ENCODE measurements at regions not wholly inside any gene's neighbourhood (a gene's known extent, or its start where the extent isn't known, plus 50 kb on each side); places are given as distances from the start of the nearest gene placed in this dataset.

DNA sequence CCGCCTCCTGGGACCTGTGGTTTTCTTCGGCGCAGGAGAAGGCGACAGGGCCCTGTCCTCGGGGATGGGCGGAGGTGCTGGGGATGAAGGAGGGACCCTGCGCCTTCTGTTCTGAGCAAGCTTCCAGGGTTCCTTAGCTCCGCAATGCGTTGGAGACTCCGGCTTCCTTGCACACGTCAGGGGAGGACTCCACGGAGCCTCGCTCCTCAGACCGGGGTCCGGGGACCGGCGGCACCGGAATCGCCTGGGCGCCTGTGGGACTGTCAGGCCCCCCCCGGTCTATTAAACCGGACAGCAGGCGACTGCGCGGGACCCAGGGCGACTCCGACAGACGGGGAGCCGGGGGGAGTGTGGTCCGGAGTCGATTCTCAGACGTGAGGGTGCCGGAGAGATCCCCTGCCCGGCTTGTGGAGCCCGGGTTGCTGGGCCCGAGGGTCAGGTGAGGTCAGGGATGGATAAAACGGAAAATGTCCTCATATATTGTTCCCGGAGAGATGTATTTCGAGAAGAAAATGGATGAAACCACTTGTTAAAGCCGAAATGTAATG is 227.4 kb downstream of the TEX29 start:
- no peak for TF ChIP-seq EZH2 (IDR thresholded peaks at IDR 0.05; ENCODE audit: low read depth)
- TF ChIP-seq, protein P1, sequence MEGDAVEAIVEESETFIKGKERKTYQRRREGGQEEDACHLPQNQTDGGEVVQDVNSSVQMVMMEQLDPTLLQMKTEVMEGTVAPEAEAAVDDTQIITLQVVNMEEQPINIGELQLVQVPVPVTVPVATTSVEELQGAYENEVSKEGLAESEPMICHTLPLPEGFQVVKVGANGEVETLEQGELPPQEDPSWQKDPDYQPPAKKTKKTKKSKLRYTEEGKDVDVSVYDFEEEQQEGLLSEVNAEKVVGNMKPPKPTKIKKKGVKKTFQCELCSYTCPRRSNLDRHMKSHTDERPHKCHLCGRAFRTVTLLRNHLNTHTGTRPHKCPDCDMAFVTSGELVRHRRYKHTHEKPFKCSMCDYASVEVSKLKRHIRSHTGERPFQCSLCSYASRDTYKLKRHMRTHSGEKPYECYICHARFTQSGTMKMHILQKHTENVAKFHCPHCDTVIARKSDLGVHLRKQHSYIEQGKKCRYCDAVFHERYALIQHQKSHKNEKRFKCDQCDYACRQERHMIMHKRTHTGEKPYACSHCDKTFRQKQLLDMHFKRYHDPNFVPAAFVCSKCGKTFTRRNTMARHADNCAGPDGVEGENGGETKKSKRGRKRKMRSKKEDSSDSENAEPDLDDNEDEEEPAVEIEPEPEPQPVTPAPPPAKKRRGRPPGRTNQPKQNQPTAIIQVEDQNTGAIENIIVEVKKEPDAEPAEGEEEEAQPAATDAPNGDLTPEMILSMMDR (conservative IDR thresholded peaks at IDR 0.05) = no peak
- no peaks in the 10 kb centered on the region for H3K4me1 ChIP-seq (replicated peaks; ENCODE audit: insufficient read depth)
- no TSS peak for BruUV-seq (replicated peaks)
- H2AFZ ChIP-seq = no peak overlapping the region
- H3K79me2 ChIP-seq (ENCODE audit: low read depth) = no peaks in the 10 kb centered on the region
- CTCF ChIA-PET = no interaction called here
- POLR2A ChIA-PET (ENCODE audit: unreplicated experiment) = no interaction called here
- no peak for DNase-seq
- no peaks in the 10 kb centered on the region for H3K36me3 ChIP-seq (ENCODE audit: low read depth)
- no peaks in the 10 kb centered on the region for H3K9me2 ChIP-seq (ENCODE audit: insufficient read depth)
- H3F3A ChIP-seq (ENCODE audit: insufficient read depth, low read depth) = no peaks in the 10 kb centered on the region
- H3K4me3 ChIP-seq = no peak overlapping the region
- no peak overlapping the region for H3K27ac ChIP-seq
- no peaks in the 10 kb centered on the region for H3K9me3 ChIP-seq (ENCODE audit: insufficient read depth, low read depth)
- intact Hi-C loops (cut with micrococcal nuclease; ENCODE audit: unreplicated experiment) = no loop called here
- H3K4me2 ChIP-seq = no peak overlapping the region
- peaks cover 66% of the 10 kb centered on the region for H3K27me3 ChIP-seq (ENCODE audit: insufficient read depth, low read depth)
- no peaks in the 10 kb centered on the region for H4K20me1 ChIP-seq (ENCODE audit: insufficient read depth)

DNA sequence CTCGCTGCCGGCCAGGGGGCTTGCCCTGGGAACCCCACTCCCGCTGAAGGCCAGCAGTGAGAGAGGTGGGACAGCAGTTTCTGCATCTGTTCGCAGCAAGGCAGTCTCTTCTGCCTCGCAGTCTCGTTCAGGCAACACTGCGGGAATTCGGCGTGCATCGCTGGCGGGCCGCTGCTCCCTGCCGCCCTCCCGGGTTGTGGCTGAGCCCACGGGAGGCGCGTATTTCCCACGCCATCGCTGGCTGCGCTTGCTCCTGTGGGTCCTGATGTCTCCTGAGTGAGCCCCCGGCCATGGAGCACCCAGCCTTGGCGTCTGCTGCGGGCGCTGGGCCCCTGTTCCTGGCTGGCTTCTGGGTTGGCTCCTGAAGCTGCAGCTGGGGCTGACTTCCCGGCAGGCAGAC is 227.9 kb downstream of the TEX29 start:
- no peaks in the 10 kb centered on the region for H3K9me2 ChIP-seq (ENCODE audit: insufficient read depth)
- H3K27me3 ChIP-seq (ENCODE audit: insufficient read depth, low read depth) = peaks cover 66% of the 10 kb centered on the region
- H4K20me1 ChIP-seq (ENCODE audit: insufficient read depth) = no peaks in the 10 kb centered on the region
- no peaks in the 10 kb centered on the region for H3K79me2 ChIP-seq (ENCODE audit: low read depth)
- no peaks in the 10 kb centered on the region for H3F3A ChIP-seq (ENCODE audit: insufficient read depth, low read depth)
- no peak overlapping the region for H3K4me3 ChIP-seq
- TF ChIP-seq EZH2 (IDR thresholded peaks at IDR 0.05; ENCODE audit: low read depth) = no peak
- TF ChIP-seq, protein P1 (conservative IDR thresholded peaks at IDR 0.05) = no peak
- no peaks in the 10 kb centered on the region for H3K9me3 ChIP-seq (ENCODE audit: insufficient read depth, low read depth)
- H2AFZ ChIP-seq = no peak overlapping the region
- ChIA-PET CTCF (no interaction called here), POLR2A (ENCODE audit: unreplicated experiment) (no interaction called here)
- no peaks in the 10 kb centered on the region for H3K36me3 ChIP-seq (ENCODE audit: low read depth)
- no peak overlapping the region for H3K4me2 ChIP-seq
- intact Hi-C loops (cut with micrococcal nuclease; ENCODE audit: unreplicated experiment) = no loop called here
- no peaks in the 10 kb centered on the region for H3K4me1 ChIP-seq (replicated peaks; ENCODE audit: insufficient read depth)
- no peak for DNase-seq
- H3K27ac ChIP-seq = no peak overlapping the region
- no TSS peak for BruUV-seq (replicated peaks)

DNA sequence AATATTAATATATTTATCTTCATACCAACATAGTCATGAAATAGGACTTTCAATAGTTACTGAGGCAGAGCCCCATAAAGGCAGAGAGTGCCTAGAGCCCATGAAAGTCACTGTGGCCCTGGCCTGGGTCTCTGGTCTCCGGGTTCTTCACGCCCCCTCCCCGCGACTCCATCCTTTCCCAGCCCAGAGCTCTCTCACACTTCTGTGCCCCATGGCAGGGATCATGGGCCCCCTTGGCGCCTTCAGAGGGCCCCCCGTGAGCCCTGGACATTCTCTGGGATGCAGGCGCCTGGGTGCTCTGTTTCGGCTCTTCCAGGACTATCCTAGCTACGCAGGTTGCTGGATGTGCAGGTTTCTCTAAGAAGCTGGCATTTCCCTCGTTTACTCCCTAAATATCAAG is 228.4 kb downstream of the TEX29 start:
- no peaks in the 10 kb centered on the region for H3K9me2 ChIP-seq (ENCODE audit: insufficient read depth)
- H3K27me3 ChIP-seq (ENCODE audit: insufficient read depth, low read depth) = peaks cover 66% of the 10 kb centered on the region
- no peaks in the 10 kb centered on the region for H3K9me3 ChIP-seq (ENCODE audit: insufficient read depth, low read depth)
- no peaks in the 10 kb centered on the region for H3K4me1 ChIP-seq (replicated peaks; ENCODE audit: insufficient read depth)
- H3K79me2 ChIP-seq (ENCODE audit: low read depth) = no peaks in the 10 kb centered on the region
- intact Hi-C loops (cut with micrococcal nuclease; ENCODE audit: unreplicated experiment) = no loop called here
- POLR2A ChIA-PET (ENCODE audit: unreplicated experiment) = no interaction called here
- no peaks in the 10 kb centered on the region for H4K20me1 ChIP-seq (ENCODE audit: insufficient read depth)
- CTCF ChIA-PET = no interaction called here
- H3K27ac ChIP-seq = no peak overlapping the region
- TF ChIP-seq EZH2 (IDR thresholded peaks at IDR 0.05; ENCODE audit: low read depth) = no peak
- TF ChIP-seq, protein P1 (conservative IDR thresholded peaks at IDR 0.05) = no peak
- H3K36me3 ChIP-seq (ENCODE audit: low read depth) = no peaks in the 10 kb centered on the region
- no peak overlapping the region for H2AFZ ChIP-seq
- no peak overlapping the region for H3K4me3 ChIP-seq
- no peak for DNase-seq
- H3F3A ChIP-seq (ENCODE audit: insufficient read depth, low read depth) = no peaks in the 10 kb centered on the region
- H3K4me2 ChIP-seq = no peak overlapping the region
- no TSS peak for BruUV-seq (replicated peaks)

Measured in PC-9 (cell line).